ENCODE measurements at regions not wholly inside any gene's neighbourhood (a gene's known extent, or its start where the extent isn't known, plus 50 kb on each side); places are given as distances from the start of the nearest gene placed in this dataset.

DNA sequence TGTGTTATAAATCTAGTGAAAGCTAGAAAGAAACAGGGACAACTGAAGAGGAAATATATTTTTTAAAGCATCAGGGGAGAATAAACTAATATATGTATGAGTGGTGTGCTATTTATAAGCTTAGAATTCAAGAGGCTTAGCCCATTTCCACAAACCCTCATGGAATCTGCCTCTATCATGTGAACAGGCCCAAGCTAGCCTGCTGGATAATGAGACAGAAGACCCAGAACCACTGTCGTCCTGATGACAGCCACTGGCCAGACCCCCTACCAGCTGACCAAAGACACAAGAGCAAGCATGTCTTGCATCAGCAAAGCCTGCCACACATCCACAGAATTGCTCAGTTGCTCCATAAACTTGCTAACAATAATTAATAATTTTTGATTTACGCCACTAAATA lies 382.3 kb upstream of the NXPH2 start:
- no peak for DNase-seq

DNA sequence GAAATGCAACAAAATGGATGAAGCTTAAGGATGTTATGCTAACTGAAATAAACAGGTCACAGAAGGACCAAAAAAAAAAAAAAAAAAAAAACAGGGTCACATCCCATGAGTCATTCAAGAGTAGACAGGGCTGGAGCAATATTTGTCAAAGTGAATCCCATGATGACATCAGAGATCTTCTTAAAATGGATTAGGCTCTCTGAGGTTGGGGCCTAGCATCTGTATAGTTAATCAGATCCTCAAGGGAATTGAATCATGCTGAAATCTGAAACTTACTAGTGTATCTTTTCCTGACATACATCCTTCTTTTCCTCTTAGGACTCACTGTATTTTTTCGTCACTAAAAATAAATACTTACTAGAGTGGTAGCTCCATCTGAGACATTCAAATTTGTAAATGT lies 380.6 kb upstream of the NXPH2 start:
- DNase-seq, result no peak

DNA sequence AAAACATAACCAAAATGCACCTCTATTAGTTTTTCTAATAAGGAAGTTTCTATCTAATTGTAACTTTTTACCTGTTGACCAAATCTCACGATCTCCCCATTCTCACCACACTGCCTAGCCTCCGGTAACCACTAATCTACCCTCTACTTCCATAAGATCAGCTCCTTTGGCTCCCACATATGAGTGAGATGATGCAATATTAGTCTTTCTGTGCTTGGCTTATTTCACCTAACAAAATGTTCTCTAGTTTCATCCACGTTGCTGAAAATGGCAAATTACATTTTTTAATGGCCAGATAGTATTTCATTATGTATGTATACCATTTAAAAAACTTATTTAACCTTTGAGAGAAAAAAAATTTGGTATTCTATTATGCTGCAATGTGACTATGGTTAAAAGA lies 379.0 kb upstream of the NXPH2 start:
- DNase-seq, result no peak

DNA sequence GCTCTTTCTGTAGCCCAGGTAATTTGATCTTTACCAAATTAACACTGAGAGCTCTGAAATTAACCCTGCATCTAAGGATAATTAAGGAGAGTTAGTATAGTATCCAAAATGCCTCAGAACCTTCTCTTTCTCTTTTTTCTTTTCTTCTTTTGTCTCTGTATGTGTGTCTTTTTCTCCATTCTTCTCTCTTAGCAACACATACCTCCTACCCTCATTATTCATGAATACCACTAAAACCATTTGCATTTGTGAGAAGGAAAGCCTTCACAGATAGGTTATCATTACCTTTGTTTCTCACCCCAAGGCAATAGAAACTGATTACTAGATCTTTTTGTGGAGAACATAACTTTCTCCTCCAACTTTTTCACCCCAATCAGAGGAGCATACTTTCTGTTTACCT lies 376.5 kb upstream of the NXPH2 start:
- no peak for DNase-seq

DNA sequence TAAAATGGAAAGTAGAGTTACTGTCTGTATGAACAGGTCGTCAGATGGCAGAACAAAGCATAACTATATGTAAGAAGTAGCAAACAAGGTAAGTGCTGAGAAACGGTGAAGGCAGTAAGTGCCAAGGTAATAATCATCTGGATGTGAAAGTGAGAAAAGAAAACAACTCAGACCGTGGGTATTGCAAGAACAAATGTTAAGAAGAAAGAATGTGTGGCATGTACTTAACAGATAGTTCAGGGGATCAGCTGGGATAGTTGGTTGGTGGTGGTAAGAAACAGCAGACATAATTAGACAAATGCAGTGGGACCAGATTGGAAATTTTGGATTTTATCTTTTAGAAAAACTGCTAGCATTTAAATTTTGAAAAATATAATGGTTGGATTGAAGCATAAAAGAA lies 375.8 kb upstream of the NXPH2 start:
- no peak for DNase-seq

DNA sequence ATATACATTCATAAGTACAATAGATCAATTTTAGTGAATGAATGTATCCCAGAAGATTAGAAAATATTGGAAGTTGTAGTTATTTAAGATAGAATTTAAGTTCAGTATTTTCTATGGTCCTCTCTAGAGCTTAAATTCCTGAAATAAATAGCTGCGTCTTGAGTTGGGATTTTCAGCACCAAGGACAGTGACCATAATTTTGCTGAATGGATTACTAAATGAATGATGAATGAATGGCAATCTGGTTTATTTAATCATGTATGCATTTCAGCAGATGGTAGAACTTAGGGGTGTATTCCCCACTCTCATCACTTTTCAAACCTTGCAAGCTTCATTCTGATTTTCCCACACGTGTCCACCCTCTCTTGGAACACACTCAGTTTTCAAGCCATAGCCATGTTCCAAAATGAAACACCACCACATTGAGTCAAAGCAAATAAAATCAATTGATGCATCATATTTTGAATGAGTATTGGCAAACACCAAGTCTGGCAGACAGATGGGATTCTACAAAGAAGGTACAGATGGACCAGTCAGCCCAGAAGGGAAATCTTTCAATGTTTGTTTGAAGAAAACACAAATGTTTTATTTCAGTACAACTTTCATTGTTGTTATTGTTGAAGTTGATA lies 362.2 kb upstream of the NXPH2 start:
- DNase-seq, result peak; percentile 4 to 15

DNA sequence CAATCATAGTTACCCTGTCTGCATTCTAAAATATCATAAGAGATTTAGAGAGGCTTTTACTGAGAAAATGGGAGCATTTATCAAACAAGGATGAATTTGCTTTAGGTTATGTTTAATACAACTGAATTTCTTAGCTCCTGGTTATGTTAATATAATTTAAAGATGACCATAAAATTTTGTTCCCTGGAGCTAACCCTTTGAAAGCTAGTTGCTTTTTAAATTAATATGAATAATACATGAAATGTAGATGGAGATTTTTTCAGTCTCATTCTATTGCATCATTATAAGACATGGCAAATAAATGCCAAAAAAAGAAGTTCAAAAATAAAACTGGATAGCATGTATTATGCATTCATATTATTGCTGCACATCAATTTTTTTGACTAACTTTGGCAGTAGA lies 344.1 kb upstream of the NXPH2 start:
- no peak for DNase-seq

DNA sequence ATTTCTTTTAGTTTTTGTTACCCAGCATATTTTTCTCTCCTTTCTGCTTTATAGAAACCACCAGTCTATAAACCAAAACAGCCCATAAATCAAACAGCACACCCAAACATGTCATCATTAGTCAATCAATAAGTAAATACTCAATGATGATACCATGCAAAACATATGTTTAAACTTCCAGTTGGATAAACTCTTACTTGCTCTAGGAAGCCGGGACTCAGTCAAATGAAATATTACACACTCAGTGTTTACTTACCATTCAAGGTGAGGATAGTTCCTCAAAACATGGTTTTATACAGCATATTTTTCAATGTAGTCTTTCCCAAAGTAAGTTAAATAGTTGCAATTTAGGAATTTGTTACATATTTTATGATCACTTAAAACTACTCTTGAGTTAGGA lies 343.6 kb upstream of the NXPH2 start:
- DNase-seq, result no peak

DNA sequence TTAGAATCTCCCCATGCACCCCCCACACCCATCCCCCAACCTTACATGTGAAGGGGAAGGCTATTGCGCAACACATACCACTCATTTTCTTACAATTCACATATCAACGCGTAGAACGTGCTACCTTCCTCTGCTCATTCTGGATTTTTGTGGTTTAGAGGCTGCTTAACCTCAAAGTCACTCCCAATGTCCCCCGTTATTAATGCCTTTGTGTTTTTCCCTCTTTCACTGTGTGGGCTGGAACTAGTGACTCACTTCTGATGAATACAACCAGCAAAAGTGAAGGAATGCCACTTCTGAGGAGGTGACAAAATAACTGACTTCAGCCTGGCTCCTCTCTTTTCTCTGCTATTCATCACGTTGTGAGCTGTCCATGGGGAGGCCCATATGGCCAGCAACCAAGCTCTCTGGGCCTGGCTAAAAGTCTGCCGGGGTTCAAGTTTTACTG lies 342.5 kb upstream of the NXPH2 start:
- no peak for DNase-seq

DNA sequence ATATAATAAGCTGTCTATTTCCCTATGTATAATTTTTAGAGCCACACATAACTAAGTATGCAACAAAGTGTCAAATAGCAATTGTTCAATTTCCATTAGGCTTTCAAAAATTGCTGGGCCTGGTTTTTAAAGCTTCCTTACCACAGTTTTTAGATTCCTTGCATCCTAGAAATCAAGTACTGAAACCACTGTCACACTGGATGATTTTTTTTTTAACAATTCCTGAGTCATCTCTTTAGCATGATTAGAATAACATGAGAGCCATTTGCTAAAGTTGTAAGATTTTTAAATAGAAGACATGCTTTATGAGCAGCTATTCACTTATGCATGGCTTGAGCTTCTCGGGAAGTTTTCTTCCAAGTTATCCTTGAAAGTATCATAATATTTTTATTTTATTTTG lies 319.5 kb upstream of the NXPH2 start:
- DNase-seq, result no peak

DNA sequence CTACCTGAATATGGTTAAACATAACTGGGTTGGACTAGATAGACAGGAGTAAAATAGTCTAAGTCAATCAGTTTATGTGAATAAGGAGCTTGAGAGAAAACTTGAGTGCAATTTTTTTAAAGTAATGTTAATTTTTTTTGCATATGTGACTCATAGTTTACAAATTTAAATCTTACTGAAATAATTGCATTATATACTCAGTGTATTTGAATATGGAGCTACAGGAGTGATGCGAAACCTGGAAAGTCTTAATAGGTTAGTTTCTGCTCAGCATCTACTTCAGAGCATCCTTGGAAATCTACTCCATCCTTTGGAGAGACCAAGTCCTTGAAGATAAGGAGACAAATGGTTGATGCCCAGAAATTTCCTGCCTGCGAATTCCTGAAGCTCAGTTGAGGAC lies 318.8 kb upstream of the NXPH2 start:
- DNase-seq, result no peak

DNA sequence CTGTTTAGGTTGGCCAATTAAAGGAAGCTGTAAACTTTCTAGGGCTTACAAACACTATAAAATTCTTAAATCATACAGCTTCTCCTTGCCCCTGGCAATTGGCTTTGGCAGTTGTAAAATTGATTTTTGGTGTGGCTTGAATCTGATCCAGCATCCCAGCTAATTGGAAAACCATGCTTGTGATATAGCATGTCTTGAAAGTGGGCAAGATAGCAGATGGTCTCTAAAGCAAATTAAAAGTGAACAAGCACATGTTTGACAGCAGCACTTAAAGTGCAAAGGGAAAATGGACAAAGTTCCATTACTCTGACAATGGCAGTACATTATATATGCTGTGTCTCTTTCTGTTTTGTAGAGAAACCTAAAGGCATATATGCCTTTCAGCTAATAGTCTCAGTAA lies 302.9 kb upstream of the NXPH2 start:
- DNase-seq, result no peak

DNA sequence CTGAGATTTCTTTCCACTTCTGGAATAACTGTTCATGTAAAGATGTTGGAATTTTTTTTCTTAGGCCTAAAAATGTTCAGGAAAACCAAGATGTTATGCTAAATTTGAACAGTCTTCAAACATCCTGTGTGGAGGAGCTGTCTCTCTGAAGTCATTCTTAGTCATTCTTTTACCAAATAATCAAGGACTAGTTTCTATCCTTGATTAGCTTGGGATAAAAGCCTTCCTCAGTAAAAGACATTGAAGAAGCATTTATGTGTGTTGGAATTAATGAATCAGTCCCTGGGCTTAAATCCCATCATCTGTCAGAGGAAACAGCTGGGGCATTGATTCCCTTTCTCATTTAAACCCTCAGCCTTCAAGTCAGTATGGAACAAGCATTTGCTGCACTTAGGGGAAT lies 300.1 kb upstream of the NXPH2 start:
- no peak for DNase-seq

DNA sequence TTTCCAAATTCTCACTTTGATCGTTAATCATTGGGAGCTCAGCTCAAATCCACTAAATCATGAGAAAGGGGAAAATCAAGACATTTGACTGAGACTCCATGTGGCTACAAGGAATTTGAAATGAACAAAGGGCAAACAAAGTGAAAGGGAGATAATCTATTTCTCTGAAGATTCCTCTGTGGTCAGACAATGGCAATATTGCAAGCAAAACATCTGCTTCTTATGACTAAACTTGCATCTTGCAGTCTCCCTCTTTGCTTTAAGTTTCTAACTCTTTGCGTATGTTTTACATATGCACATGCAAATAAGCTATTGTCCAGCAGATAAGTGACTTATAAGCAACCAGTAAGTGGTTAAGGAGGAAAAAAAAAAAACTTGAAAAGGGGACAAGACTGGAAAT lies 299.1 kb upstream of the NXPH2 start:
- DNase-seq, result no peak

DNA sequence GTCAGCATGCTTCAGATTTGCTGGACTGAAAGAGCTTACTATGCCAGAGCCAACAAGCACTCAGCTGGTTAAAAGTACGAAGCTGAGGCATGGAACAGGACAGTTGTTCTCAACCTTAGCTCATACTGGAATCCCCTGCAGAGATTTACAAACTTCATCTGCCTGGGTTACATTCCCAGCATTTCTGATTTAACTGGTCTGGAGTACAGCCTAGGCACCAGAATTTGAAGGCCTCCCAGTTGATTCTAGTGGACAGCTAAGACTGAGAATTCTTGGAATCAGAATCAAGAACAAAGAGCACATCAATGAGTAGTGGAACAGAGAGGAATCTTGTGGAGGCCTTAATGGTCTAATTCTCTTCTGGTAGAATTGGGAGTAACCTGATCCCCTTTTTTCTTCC lies 298.2 kb upstream of the NXPH2 start:
- DNase-seq, result no peak

DNA sequence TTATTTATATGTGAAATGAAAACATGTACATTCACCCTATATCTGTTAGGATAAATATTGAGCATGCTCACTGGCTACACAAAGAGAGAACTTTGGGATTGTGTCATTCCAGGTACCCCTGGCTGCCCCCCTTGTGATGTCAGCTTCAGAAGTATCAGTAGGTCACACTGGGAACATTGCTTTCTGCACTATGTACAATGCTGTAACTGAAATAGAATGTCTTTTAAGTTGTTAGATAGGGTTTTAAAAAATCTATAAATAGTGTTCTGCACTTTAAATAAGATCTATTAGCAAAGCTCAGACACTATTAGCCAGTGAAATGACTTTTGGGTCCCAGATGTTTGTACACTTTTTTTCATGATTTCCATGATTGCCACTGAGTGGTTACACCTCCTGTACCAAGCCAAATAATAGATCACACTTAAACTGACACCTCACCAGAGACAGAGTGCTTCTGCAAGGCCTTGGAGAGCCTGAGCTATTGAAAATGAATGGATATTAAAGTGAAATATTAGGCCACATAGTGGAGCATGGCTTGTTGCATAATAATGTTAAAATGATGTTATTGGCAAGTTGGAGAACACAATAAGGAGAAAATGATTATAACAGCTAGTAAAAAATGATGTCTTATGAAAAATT lies 297.0 kb upstream of the NXPH2 start:
- DNase-seq, result no peak

DNA sequence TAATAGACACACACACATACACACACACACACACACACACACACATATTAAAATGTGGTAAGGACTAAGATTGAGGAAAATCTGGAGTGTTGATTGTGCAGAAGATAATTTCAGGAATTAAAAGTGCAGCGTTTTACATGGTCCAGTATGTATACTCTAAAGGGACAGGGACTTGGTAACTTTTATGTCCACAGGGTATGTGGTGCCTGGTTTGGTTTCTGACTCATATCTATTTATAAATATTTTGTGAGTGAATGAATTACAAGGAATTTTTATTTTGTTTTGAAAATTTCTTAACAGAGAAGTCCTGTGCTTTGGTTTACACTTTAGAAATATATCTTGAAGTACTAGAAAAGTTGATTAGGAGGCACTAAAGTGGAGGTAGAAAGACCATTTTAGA lies 287.7 kb upstream of the NXPH2 start:
- DNase-seq, result no peak

DNA sequence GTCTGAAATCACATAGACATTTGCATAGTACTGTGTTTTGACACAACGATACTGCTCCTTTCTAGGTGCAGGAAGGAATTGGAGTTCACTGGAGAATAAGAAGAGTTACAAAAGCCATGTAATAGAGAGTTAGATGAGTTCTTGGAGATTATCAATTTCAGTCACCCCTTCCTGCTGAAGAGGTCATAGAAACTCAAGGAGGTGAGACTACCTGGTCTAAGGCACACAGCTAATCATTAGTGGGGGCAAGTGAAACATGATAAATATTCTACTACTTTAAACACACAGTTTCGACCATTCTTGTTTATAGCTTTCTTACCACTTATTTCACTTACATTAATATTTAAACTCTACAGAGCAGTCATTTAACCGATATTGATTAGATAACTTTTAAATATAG lies 286.9 kb upstream of the NXPH2 start:
- DNase-seq, result no peak

DNA sequence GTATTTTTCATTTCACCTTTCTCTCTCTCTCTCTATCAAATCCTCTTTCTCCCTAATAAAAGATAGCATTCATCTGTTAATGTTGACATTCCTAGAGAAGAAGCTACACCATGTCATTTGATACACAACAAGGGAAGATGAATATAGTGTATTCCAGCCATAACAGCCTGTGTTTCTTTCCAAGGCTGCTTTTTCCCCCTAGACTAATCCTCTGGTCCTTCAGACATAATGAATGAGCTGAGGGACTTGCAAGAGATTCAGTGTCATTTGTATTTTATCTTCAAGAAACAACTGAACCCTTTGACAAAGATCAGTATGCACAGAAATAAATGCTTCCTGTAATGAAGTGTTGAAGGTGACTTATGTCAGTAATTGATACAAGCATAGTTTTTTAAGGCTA lies 284.0 kb upstream of the NXPH2 start:
- DNase-seq, result no peak

DNA sequence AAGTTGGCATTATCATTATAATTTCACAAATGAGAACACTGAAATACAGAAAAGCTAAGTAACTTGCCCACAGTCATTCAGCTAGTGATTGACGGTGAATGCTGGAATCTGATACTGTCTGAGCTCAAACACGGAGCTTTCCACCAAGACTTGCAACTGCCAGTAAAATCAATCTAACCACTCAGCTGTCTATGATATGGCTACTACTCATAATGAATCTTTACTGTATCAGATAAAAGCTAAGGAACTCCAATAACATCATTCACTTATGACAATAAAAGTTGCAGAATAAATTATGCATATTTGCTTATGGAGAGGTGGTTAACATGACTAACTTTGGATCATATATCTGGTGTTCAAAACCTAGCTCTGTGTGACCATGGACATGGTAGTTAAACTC lies 279.4 kb upstream of the NXPH2 start:
- DNase-seq, result no peak

DNA sequence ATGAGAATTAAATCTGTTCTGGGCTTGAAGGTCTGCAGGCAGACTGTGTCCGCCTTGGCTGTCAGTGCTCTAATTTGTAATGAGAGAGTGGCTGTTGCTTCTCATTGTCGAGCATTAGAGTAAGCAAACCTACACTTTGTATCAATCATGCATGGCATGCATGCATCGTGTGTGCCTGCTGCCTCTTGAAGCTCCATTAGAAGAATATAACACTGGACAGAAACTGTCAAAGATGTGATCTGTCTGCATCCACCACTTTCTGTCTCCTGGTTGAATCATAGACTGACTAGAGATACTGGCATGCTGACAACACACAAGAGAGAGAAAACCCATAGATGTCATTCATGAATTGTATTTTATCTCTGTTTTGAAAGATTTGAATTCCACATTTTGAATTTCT lies 275.0 kb upstream of the NXPH2 start:
- no peak for DNase-seq

DNA sequence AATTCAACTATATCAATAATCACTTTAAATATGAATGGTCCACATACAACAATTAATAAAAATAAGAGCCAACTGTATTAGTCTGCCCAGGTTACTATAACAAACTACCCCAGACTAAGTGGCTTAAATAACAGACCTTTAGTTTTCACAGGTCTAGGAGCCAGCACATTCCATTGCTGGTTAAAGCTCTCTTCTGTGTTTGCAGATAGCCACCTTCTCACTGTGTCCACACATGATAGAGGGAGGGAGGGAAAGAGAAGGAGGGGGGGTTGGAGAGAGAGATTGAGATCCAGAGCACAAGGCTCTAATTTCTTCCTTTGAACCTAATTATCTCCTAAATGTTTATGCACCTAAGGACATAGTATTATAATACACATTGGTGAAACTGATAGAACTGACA lies 267.8 kb upstream of the NXPH2 start:
- no peak for DNase-seq

DNA sequence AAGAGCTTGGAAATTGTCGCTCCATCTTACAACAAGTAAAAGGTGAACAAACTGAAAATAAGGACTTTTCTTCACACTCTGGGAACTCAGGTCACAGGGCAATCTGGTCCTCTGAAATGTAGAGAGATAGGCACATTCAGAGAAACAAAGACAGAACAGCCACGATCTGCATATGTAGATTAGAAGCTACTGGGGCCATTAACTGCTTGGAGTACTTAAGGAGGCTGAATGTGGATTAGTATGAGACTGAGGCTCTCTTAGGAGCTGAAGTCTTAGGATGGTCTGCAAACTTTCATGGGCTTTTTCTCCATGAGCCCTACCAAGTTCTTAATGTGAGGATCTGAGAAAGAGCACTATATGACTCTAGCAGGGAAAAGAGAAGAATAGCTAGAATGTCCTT lies 265.3 kb upstream of the NXPH2 start:
- no peak for DNase-seq

DNA sequence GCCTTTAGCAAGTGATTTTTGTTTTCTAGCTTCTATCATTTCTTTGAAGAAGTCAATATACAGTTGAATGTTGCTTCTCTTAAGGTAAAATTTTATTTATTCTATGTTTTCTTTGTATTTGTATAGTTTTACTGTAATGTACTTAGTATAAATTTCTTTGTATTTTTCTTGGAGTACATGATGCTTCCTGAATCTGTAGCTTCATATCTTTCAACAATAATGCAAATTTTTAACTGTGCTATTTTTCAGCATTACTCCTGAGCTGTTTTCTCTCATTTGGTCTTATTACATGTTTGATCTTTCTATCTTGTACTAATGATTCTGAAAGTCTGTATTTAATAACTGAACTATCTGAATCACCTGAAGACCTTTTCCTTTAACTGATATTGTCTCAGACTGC lies 253.9 kb upstream of the NXPH2 start:
- DNase-seq, result no peak
